NCI-H748 (cell line): ENCODE measurements at regions not wholly inside any gene's neighbourhood (a gene's known extent, or its start where the extent isn't known, plus 50 kb on each side); places are given as distances from the start of the nearest gene placed in this dataset.

Source experiments
- DNase-seq: peaks from one replicate; lab custom pipeline; 2025; ENCODE audit not compliant: unreplicated experiment; lab: John Stamatoyannopoulos, UW

- DNase-seq, result no peak
These were observed 91.2 kb upstream of the PGBD5 start for GRCh38 chr1:230517326-230517725.

GRCh38 chr1:230516889-230517288, 90.8 kb upstream of the PGBD5 start:
- no peak for DNase-seq

- DNase-seq, result no peak
These were observed 89.5 kb upstream of the PGBD5 start for GRCh38 chr1:230515451-230516145.

- DNase-seq, result no peak
These were observed 84.4 kb upstream of the PGBD5 start for GRCh38 chr1:230510496-230510895.

- DNase-seq, result no peak
These were observed 83.3 kb upstream of the PGBD5 start for GRCh38 chr1:230509281-230509977.

- no peak for DNase-seq
These were observed 81.7 kb upstream of the PGBD5 start for GRCh38 chr1:230507666-230508402.

- no peak for DNase-seq
These were observed 81.1 kb upstream of the PGBD5 start for GRCh38 chr1:230507236-230507635.

- DNase-seq, result no peak
These were observed 80.3 kb upstream of the PGBD5 start for GRCh38 chr1:230506451-230506850.

GRCh38 chr1:230504310-230504709, 78.2 kb upstream of the PGBD5 start:
- no peak for DNase-seq

- no peak for DNase-seq
These were observed 77.6 kb upstream of the PGBD5 start for GRCh38 chr1:230503726-230504125.

- DNase-seq, result no peak
These were observed 76.9 kb upstream of the PGBD5 start for GRCh38 chr1:230502996-230503395.

GRCh38 chr1:230502306-230502705, 76.2 kb upstream of the PGBD5 start:
- DNase-seq, result no peak

GRCh38 chr1:230501849-230502248, 75.7 kb upstream of the PGBD5 start:
- DNase-seq, result no peak

GRCh38 chr1:230501242-230501641, 75.1 kb upstream of the PGBD5 start:
- DNase-seq, result no peak

GRCh38 chr1:230500063-230500462, 73.9 kb upstream of the PGBD5 start:
- DNase-seq, result no peak

GRCh38 chr1:230499496-230499895, 73.4 kb upstream of the PGBD5 start:
- no peak for DNase-seq

GRCh38 chr1:230498704-230499103, 72.6 kb upstream of the PGBD5 start:
- peak; percentile 80 for DNase-seq

GRCh38 chr1:230496451-230496850, 70.3 kb upstream of the PGBD5 start:
- no peak for DNase-seq

- no peak for DNase-seq
These were observed 69.8 kb upstream of the PGBD5 start for GRCh38 chr1:230495891-230496385.

GRCh38 chr1:230495076-230495475, 68.9 kb upstream of the PGBD5 start:
- DNase-seq, result peak; percentile 70

GRCh38 chr1:230494514-230494913, 68.4 kb upstream of the PGBD5 start:
- no peak for DNase-seq

GRCh38 chr1:230494026-230494425, 67.9 kb upstream of the PGBD5 start:
- no peak for DNase-seq
